Glutamatergic neuron (in vitro differentiated cells): ENCODE measurements at regions not wholly inside any gene's neighbourhood (a gene's known extent, or its start where the extent isn't known, plus 50 kb on each side); places are given as distances from the start of the nearest gene placed in this dataset.

Experiments used
- DNase-seq: peaks from one replicate; pipeline ENCODE4 v3.0.0; 2022
- H3K27ac Mint-ChIP-seq: one replicate; pipeline ENCODE4 v1.8.0; 2020; ENCODE audit warnings: mild to moderate bottlenecking, mixed read lengths, inconsistent platforms; ENCODE audit not compliant: unreplicated experiment
- H3K27me3 Mint-ChIP-seq: one replicate; pipeline ENCODE4 v1.8.0; 2020; ENCODE audit warnings: mild to moderate bottlenecking, moderate library complexity, mixed read lengths, inconsistent platforms; ENCODE audit not compliant: unreplicated experiment
- H3K36me3 Mint-ChIP-seq: one replicate; pipeline ENCODE4 v1.8.0; 2020; ENCODE audit warnings: mild to moderate bottlenecking, mixed read lengths, inconsistent platforms; ENCODE audit not compliant: unreplicated experiment
- H3K4me1 Mint-ChIP-seq: one replicate; pipeline ENCODE4 v1.8.0; 2020; ENCODE audit warnings: mild to moderate bottlenecking, low read depth, mixed read lengths, inconsistent platforms; ENCODE audit not compliant: unreplicated experiment
- H3K4me3 Mint-ChIP-seq: one replicate; pipeline ENCODE4 v1.8.0; 2020; ENCODE audit warnings: mild to moderate bottlenecking, mixed read lengths, inconsistent platforms; ENCODE audit not compliant: unreplicated experiment
- H3K9me3 Mint-ChIP-seq: one replicate; pipeline ENCODE4 v1.8.0; 2020; ENCODE audit warnings: mild to moderate bottlenecking, moderate library complexity, mixed read lengths, inconsistent platforms; ENCODE audit not compliant: unreplicated experiment
- CTCF ChIP-seq: fragments of 200-600 bp; sonication (generic); IDR thresholded peaks from one replicate; pipeline ENCODE4 v1.5.0; 2021; ENCODE audit not compliant: partially characterized antibody, unreplicated experiment

GRCh38 chr14:50040401-50040775 is 76.0 kb downstream of the VCPKMT start:
- Mint-ChIP-seq H3K36me3 (peaks cover 9% of the 10 kb centered on the region), H3K9me3 (no peaks in the 10 kb centered on the region), H3K27me3 (no peaks in the 10 kb centered on the region), H3K4me3 (no peak overlapping the region), H3K27ac (no peak overlapping the region), H3K4me1 (no peaks in the 10 kb centered on the region)
- no peak for TF ChIP-seq CTCF
- no peak for DNase-seq

- peaks cover 9% of the 10 kb centered on the region for H3K36me3 Mint-ChIP-seq
These were observed 75.4 kb downstream of the VCPKMT start for GRCh38 chr14:50040895-50041465.

GRCh38 chr14:50041980-50042379 is 74.4 kb downstream of the VCPKMT start:
- no peak for DNase-seq
- H3K27me3 Mint-ChIP-seq, result no peaks in the 10 kb centered on the region
- H3K9me3 Mint-ChIP-seq, result no peaks in the 10 kb centered on the region
- H3K27ac Mint-ChIP-seq, result no peak overlapping the region
- no peak for TF ChIP-seq CTCF
- H3K4me3 Mint-ChIP-seq, result no peak overlapping the region
- H3K4me1 Mint-ChIP-seq, result no peaks in the 10 kb centered on the region
- peaks cover 9% of the 10 kb centered on the region for H3K36me3 Mint-ChIP-seq

More at GRCh38 chr14:50040895-50041465, 75.4 kb downstream of the VCPKMT start:
- H3K4me1 Mint-ChIP-seq, result no peaks in the 10 kb centered on the region
- H3K27ac Mint-ChIP-seq, result no peak overlapping the region
- H3K27me3 Mint-ChIP-seq, result no peaks in the 10 kb centered on the region
- no peak overlapping the region for H3K4me3 Mint-ChIP-seq
- H3K9me3 Mint-ChIP-seq, result no peaks in the 10 kb centered on the region
- no peak for TF ChIP-seq CTCF
- no peak for DNase-seq

GRCh38 chr14:50044042-50044651 is 72.2 kb downstream of the VCPKMT start:
- no peak overlapping the region for H3K27ac Mint-ChIP-seq
- DNase-seq, result no peak
- peaks cover 1% of the 10 kb centered on the region for H3K27me3 Mint-ChIP-seq
- H3K36me3 Mint-ChIP-seq, result peaks cover 3% of the 10 kb centered on the region
- H3K4me3 Mint-ChIP-seq, result no peak overlapping the region
- no peaks in the 10 kb centered on the region for H3K4me1 Mint-ChIP-seq
- no peak for TF ChIP-seq CTCF
- no peaks in the 10 kb centered on the region for H3K9me3 Mint-ChIP-seq

GRCh38 chr14:50045039-50045711 is 71.2 kb downstream of the VCPKMT start:
- Mint-ChIP-seq H3K4me3 (no peak overlapping the region), H3K27me3 (peaks cover 1% of the 10 kb centered on the region), H3K27ac (no peak overlapping the region), H3K4me1 (no peaks in the 10 kb centered on the region), H3K36me3 (no peaks in the 10 kb centered on the region), H3K9me3 (no peaks in the 10 kb centered on the region)
- TF ChIP-seq CTCF, result no peak
- DNase-seq, result no peak
